Superior temporal gyrus (tissue), 1 donor: ENCODE measurements at regions not wholly inside any gene's neighbourhood (a gene's known extent, or its start where the extent isn't known, plus 50 kb on each side); places are given as distances from the start of the nearest gene placed in this dataset.

Experiments
- DNase-seq: peaks from one replicate; pipeline ENCODE4 v3.0.0-alpha.2; 2016; ENCODE audit errors: extremely low spot score

DNA sequence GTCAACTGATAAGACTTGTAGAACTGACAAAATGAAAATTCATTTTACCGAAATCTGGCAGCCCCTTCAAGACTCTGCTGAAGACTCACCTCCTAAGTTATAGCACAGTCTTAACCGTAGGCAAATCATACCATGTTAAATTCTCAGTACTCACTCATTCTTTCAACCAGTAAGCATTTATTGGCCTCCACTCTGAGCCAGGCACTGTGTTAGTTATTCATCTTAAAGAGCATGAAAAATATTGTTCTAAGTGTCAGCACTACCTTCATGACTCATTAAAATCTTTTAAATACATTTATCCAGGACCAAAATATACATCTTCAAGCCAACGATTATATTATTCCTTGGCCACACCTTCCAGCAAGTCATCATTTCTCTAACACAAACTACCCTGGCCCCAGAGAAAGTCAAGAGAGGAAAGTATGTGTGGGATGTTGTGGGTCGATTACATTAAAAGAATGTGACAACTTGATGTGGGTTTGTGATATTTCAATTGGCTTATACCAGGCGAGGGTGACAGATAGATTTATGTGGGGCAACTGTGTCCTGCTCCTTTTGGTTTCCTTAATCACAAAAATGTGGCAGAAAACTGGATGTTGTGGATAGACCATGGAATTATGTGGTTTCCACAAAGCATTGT, 55.0 kb downstream of the TMEM30B start:
- no peak for DNase-seq

DNA sequence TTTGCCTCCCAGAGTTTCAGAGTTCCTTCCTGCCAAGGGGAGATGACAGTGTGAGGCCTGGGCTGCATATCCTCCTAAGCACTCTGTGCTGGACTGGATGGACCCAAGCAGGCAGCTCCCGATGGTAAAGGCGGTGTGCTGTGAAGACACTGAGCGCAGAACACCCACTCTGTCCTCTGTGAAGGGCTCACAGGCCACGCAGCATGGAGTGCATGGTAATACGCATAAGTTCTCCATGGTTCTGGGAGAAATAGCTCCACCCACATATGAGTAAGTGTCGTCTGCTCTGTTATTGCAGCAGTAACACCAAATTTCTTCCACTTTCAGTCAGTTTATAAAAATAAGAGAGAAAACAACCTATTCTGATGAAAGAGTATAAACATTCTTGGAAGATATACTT, 55.8 kb downstream of the TMEM30B start:
- no peak for DNase-seq

DNA sequence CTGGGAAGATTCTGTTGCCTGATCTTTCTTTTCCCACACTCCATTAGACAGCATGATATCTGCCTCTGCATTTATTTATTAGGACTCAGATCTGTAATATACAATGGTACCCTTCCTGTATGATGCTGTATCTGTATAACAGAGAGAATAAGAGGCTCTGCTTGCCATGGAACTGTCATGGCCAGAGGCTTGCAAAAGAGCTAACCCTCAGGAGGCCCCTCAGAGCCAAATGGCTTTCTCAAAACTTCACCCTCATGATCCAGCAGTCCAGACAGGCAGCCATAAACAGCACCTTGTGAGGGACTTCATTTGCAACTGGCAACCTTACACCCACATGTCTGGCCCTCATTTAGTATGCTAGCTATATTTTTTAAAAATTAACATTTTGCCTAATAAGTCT, 57.6 kb downstream of the TMEM30B start:
- DNase-seq: no peak

GRCh38 chr14:61222388-61222787, 58.8 kb downstream of the TMEM30B start:
- DNase-seq: no peak

GRCh38 chr14:61221906-61222305, 59.2 kb downstream of the TMEM30B start:
- no peak for DNase-seq

- no peak for DNase-seq
These were observed 61.5 kb downstream of the TMEM30B start for GRCh38 chr14:61219673-61220072.

- no peak for DNase-seq
These were observed 61.9 kb downstream of the TMEM30B start for GRCh38 chr14:61219256-61219655.

DNA sequence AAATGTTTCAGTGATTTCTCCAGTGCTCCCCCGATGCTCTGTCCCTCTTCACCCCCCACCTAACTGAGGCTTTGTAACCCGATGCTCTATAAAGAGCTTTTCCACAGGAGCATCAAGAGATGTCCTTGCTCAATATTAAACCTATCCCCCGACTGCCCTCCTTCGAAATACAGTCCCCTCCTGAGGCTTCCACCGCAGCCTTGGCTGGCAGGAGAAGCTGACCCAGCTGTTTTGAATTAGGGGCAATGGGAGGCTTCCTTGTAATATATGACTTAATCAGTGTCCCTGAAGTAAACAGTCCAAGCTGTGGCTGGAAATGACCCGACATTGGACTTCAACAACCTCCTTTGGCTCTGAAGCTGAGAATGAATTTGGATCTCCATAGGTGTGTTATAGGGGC, 62.4 kb downstream of the TMEM30B start:
- DNase-seq: no peak

DNA sequence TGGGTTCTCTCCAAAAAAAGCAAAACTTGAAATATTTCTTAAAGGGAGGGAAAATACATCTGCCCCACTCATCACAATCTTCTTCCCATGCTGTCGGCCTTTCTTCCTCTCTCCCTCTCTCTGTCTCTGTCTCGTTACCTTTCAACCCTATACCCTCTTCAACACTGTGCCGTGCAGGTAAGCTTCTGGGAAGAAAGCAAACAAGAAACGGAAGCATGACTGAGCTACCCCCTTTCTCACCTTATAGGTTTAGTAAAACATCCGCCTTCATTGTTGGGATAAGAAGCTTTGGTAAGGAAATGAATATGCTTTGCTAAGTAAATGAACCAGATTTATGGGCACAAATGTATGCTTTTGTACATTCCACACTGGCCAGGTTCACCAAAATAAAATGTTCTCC, 63.0 kb downstream of the TMEM30B start:
- DNase-seq: no peak

- DNase-seq: no peak
These were observed 63.6 kb downstream of the TMEM30B start for GRCh38 chr14:61217516-61217915.

- DNase-seq: no peak
These were observed 65.7 kb downstream of the TMEM30B start for GRCh38 chr14:61215222-61216020.

- DNase-seq: no peak
These were observed 67.2 kb downstream of the TMEM30B start for GRCh38 chr14:61213920-61214319.

DNA sequence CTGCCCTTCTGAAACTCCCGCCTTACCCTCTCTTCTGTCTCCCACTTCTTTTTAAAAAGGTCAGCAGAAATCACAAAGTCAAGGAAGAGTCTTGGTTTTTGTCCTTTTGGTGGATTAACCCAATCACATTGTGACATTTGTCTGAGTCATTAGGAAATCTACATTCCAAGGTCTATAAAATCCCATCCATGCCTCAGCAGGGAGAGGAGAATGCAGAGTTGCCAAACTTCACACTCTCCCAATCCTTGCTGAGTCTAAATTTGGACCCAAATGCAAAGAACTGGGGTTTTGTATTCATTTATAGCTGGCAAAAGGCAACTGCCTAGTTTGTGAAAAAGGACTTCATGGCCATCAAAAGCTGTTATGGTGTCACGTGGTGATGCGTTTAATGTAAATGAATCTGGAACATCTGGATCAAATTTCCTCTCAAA, 67.9 kb downstream of the TMEM30B start:
- no peak for DNase-seq

DNA sequence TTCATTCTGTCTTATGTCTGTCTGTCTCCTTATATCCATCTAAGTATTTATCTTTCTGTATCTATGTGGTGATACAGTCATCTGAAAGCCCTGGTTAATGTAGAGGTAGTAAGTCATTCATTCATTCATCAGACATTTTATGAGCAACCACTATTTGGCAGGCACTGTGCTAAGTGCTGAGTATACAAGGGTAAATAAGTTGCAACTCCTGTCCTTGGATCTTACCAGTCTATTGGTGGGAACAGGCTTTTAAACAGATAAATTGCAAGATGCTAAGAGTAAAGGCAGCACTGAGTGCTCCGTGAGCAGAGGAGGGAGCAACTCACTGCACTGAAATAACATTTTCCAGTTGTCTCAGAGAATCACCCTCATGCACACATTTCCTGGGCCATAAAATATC, 68.6 kb downstream of the TMEM30B start:
- no peak for DNase-seq

GRCh38 chr14:61211476-61212255, 69.5 kb downstream of the TMEM30B start:
- no peak for DNase-seq

DNA sequence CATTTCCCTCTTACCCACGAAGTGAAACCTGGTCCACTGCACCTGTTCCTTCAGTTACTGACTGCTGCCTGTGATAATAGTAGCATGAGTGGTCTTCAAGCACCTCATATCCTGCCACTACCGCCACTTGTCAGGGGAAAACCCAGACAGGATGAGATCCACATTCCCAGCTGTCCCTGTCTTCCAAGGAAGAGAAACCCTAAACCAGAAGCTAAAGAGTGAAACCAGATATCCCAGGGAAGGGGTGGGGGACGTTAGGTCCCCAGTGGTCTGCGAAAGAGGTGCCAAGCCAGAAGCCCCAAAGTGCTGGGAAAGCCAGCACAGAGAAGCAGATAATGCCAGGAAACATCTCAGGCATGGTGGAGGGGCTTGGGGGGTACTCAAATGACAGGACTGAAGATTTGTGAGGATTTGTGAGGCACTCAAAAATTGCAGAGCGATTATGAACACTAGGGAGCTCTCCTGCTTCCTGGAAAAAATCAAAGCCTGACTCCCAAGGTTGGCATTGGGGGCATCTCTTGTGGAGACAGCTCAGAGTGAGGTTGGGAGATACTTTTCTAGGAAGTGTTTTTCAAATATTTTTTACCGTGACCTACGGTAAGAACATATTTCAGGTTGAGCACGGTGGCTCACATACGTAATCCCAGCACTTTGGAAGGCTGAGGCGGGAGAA, 77.9 kb downstream of the TMEM30B start:
- DNase-seq: no peak

GRCh38 chr14:61202124-61202523, 79.0 kb downstream of the TMEM30B start:
- DNase-seq: no peak

DNA sequence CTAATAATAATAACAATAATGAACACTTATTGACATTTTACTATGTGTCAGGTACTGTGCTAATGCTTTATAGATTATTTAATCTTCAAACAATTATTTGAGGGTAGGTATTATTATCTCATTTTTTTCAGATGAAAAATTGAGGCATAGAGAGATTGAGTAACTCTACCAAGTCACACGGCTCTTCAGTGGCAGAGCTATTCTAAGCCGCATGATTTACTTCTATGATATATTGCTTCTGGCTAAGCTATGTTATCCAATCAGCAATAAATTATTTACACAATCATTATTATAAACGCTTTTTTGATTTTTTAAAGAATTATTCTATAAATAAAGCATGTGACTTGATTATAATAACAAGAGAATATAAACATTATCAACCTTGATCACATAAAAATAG, 80.0 kb downstream of the TMEM30B start:
- DNase-seq: no peak

GRCh38 chr14:61197416-61197815, 83.7 kb downstream of the TMEM30B start:
- DNase-seq: no peak

GRCh38 chr14:61196792-61197191, 84.3 kb downstream of the TMEM30B start:
- no peak for DNase-seq

DNA sequence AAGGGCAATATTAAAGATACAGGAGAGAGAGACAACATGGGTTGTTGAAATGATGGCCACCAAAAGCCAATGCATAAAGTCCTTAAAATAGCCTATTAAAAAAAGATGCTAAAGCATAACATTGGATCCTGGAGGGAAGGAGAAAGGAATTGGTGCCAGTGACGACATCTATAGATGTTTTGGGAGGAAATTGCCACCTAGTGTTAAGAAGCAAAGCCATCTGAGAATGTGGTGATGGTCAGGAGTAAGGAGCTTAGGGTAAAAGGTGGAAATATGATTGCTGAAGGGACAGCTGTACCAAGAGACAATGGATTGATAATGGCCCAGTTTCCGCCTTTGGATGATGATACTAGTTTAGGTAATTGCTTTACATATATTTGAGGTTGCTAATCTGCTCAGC, 85.1 kb downstream of the TMEM30B start:
- no peak for DNase-seq

DNA sequence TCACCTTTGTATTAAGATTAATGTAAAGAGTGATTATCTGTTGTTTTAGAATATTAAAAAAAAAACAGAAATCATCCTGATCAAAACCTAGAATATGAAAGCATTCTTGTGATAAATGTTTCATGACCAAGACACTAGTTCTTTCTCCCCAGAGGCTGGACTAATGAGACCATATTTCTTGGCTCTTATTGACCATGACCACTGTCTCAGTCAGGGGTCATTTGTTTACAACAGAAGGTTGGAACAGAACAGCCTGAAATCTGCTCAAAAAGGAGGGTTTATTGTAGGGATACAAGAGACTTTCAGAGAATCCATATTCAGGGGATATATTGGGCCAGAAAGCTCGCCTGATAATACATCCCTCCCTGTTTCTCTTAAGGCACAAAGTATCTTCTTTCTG, 87.7 kb downstream of the TMEM30B start:
- no peak for DNase-seq
